ENCODE measurements at regions not wholly inside any gene's neighbourhood (a gene's known extent, or its start where the extent isn't known, plus 50 kb on each side); places are given as distances from the start of the nearest gene placed in this dataset.

GRCh38 chr1:4512636-4513035, 141.8 kb upstream of the AJAP1 start:
- TF ChIP-seq POLR2A (IDR thresholded peaks at IDR 0.05): no peak
- TF ChIP-seq CTCF (IDR thresholded peaks at IDR 0.05): no peak
